Neuronal stem cell (in vitro differentiated cells): ENCODE measurements at regions not wholly inside any gene's neighbourhood (a gene's known extent, or its start where the extent isn't known, plus 50 kb on each side); places are given as distances from the start of the nearest gene placed in this dataset.

Experiments used
- DNase-seq: peaks from one replicate; pipeline ENCODE4 v3.0.0-alpha.2; 2013; ENCODE audit warnings: low spot score
- H2AFZ ChIP-seq: one replicate; pipeline ENCODE4 v1.6.1; 2013; ENCODE audit warnings: mild to moderate bottlenecking, low read length, inconsistent platforms
- H2AK5ac ChIP-seq: 2 replicates; pipeline ENCODE4 v1.6.1; 2013; ENCODE audit warnings: low read depth, mild to moderate bottlenecking, inconsistent platforms, low read length, moderate library complexity, mixed read lengths
- H2BK120ac ChIP-seq: 2 replicates; pipeline ENCODE4 v1.6.1; 2013; ENCODE audit warnings: low read depth, mild to moderate bottlenecking, inconsistent platforms, low read length, moderate library complexity, mixed read lengths
- H2BK12ac ChIP-seq: one replicate; pipeline ENCODE4 v1.6.1; 2013; ENCODE audit warnings: low read length, inconsistent platforms
- H2BK15ac ChIP-seq: 2 replicates; pipeline ENCODE4 v1.6.1; 2013; ENCODE audit warnings: mild to moderate bottlenecking, low read length, inconsistent platforms, mixed read lengths
- H2BK5ac ChIP-seq: one replicate; pipeline ENCODE4 v1.6.1; 2013; ENCODE audit warnings: inconsistent platforms, mild to moderate bottlenecking, low read length, moderate library complexity
- H3K14ac ChIP-seq: one replicate; pipeline ENCODE4 v1.6.1; 2013; ENCODE audit warnings: low read length, inconsistent platforms
- H3K18ac ChIP-seq: 2 replicates; pipeline ENCODE4 v1.6.1; 2013; ENCODE audit warnings: low read length, inconsistent platforms
- H3K23ac ChIP-seq: 2 replicates; pipeline ENCODE4 v1.6.1; 2013; ENCODE audit warnings: low read depth, mild to moderate bottlenecking, mixed read lengths, low read length, inconsistent platforms; ENCODE audit not compliant: poor library complexity
- H3K27ac ChIP-seq: replicated peaks from 3 replicates; pipeline ENCODE4 v1.5.1; 2013; ENCODE audit warnings: low read length, inconsistent platforms
- H3K27me3 ChIP-seq, 3 experiments: 2 replicates each; pipeline ENCODE4 v1.6.1; 2013; ENCODE audit warnings: low read length in 3 of 3, mild to moderate bottlenecking in 2 of 3, inconsistent platforms in 1 of 3, low read depth in 1 of 3, mixed read lengths in 1 of 3, moderate library complexity in 1 of 3; ENCODE audit not compliant: control insufficient read depth in 3 of 3, insufficient read depth in 3 of 3
- H3K36me3 ChIP-seq, 2 donors: replicated peaks in 1 of 2; 2 replicates each; pipeline ENCODE4 v1.6.1; 2013; ENCODE audit warnings: low read length in 2 of 2; ENCODE audit not compliant: control insufficient read depth in 2 of 2, insufficient read depth in 2 of 2
- H3K4ac ChIP-seq: 2 replicates; pipeline ENCODE4 v1.6.1; 2013; ENCODE audit warnings: inconsistent platforms, mild to moderate bottlenecking, low read length, moderate library complexity
- H3K4me1 ChIP-seq, 2 donors: 1 replicate in 1 of 2; 2 replicates in 1 of 2; pipeline ENCODE4 v1.6.1; 2013; ENCODE audit warnings: low read length in 2 of 2, low read depth in 1 of 2; ENCODE audit not compliant: control insufficient read depth in 2 of 2, insufficient read depth in 1 of 2
- H3K4me2 ChIP-seq: one replicate; pipeline ENCODE4 v1.6.1; 2013; ENCODE audit warnings: mild to moderate bottlenecking, low read length, inconsistent platforms; ENCODE audit not compliant: insufficient read depth, poor library complexity, severe bottlenecking
- H3K4me3 ChIP-seq, 2 donors: 2 replicates each; pipeline ENCODE4 v1.5.1; 2013; ENCODE audit warnings: low read length in 2 of 2, mild to moderate bottlenecking in 2 of 2, inconsistent platforms in 1 of 2, moderate library complexity in 1 of 2
- H3K79me1 ChIP-seq: one replicate; pipeline ENCODE4 v1.6.1; 2013; ENCODE audit warnings: low read depth, mild to moderate bottlenecking, inconsistent platforms, low read length, moderate library complexity
- H3K9ac ChIP-seq: one replicate; pipeline ENCODE4 v1.6.1; 2013; ENCODE audit warnings: mild to moderate bottlenecking, low read depth, low read length, inconsistent platforms; ENCODE audit not compliant: poor library complexity
- H3K9me3 ChIP-seq, 2 donors: replicated peaks in 1 of 2; 2 replicates each; pipeline versions ENCODE3 to v1.6.1; 2013; ENCODE audit warnings: low read length in 2 of 2, mild to moderate bottlenecking in 2 of 2, inconsistent platforms in 1 of 2, low read depth in 1 of 2, mixed read lengths in 1 of 2, moderate library complexity in 1 of 2; ENCODE audit not compliant: control insufficient read depth in 2 of 2, insufficient read depth in 1 of 2
- H4K8ac ChIP-seq: one replicate; pipeline ENCODE4 v1.6.1; 2013; ENCODE audit warnings: low read depth, mild to moderate bottlenecking, inconsistent platforms, low read length, moderate library complexity
- H4K91ac ChIP-seq: one replicate; pipeline ENCODE4 v1.6.1; 2013; ENCODE audit warnings: low read length, low read depth, mild to moderate bottlenecking, inconsistent platforms; ENCODE audit not compliant: poor library complexity
- WGBS, 2 donors: extraction: QIAGEN DNeasy Blood & Tissue Kit; methylation state at CpG; one replicate each; pipeline ENCODE4 v1.1.7; 2013; ENCODE audit warnings: missing lambda C conversion rate in 2 of 2, mixed read lengths in 1 of 2; ENCODE audit not compliant: insufficient read length in 2 of 2, insufficient replicate concordance in 1 of 2; ENCODE audit errors: extremely low coverage in 2 of 2; 5-methylcytosine and 5-hydroxymethylcytosine counted together

- Histone ChIP-seq H3K27ac (no peak overlapping the region), H2BK15ac (no peak overlapping the region), H3K4me3 (no peak overlapping the region), H3K4me1 (peaks cover 2% of the 10 kb centered on the region in 2 donors), H3K18ac (no peak overlapping the region), H3K79me1 (no peaks in the 10 kb centered on the region), H3K9ac (no peak overlapping the region), H2BK120ac (no peak overlapping the region), H4K91ac (no peak overlapping the region), H2AFZ (no peak overlapping the region), H3K9me3 (no peaks in the 10 kb centered on the region), H2BK5ac (no peak overlapping the region), H3K27me3 (no peaks in the 10 kb centered on the region), H3K23ac (no peak overlapping the region), H4K8ac (no peak overlapping the region), H2AK5ac (no peak overlapping the region), H3K36me3 (no peaks in the 10 kb centered on the region), H3K4ac (no peak overlapping the region), H3K14ac (no peak overlapping the region), H3K4me2 (no peak overlapping the region), H2BK12ac (no peak overlapping the region)
- no peak for DNase-seq
- WGBS, 2 donors, result no CpG with 5 or more reads among the region's 1 CpG
Measured at GRCh38 chr13:44170731-44171130, 202.9 kb upstream of the SERP2 start.

GRCh38 chr13:44171156-44171555, 202.5 kb upstream of the SERP2 start:
- H3K4me2 ChIP-seq, result no peak overlapping the region
- H2BK12ac ChIP-seq, result no peak overlapping the region
- H2AFZ ChIP-seq, result no peak overlapping the region
- no peak overlapping the region for H3K4me3 ChIP-seq
- no peaks in the 10 kb centered on the region for H3K36me3 ChIP-seq
- H4K91ac ChIP-seq, result no peak overlapping the region
- H3K79me1 ChIP-seq, result no peaks in the 10 kb centered on the region
- H3K14ac ChIP-seq, result no peak overlapping the region
- H2AK5ac ChIP-seq, result no peak overlapping the region
- H2BK15ac ChIP-seq, result no peak overlapping the region
- no peaks in the 10 kb centered on the region for H3K9me3 ChIP-seq
- no peak overlapping the region for H4K8ac ChIP-seq
- no peak overlapping the region for H3K27ac ChIP-seq
- DNase-seq, result no peak
- H3K23ac ChIP-seq, result no peak overlapping the region
- H3K27me3 ChIP-seq, result no peaks in the 10 kb centered on the region
- peaks cover 2% of the 10 kb centered on the region in 2 donors for H3K4me1 ChIP-seq
- WGBS, 2 donors, result no CpG with 5 or more reads among the region's 1 CpG
- no peak overlapping the region for H3K18ac ChIP-seq
- no peak overlapping the region for H2BK5ac ChIP-seq
- no peak overlapping the region for H2BK120ac ChIP-seq
- no peak overlapping the region for H3K4ac ChIP-seq
- H3K9ac ChIP-seq, result no peak overlapping the region

- Histone ChIP-seq H3K27ac (no peak overlapping the region), H3K36me3 (no peaks in the 10 kb centered on the region), H3K14ac (no peak overlapping the region), H3K4me3 (no peak overlapping the region), H3K4me1 (peaks cover 2% of the 10 kb centered on the region in 2 donors), H3K9me3 (no peaks in the 10 kb centered on the region), H4K91ac (no peak overlapping the region), H3K9ac (no peak overlapping the region), H2BK15ac (no peak overlapping the region), H4K8ac (no peak overlapping the region), H3K79me1 (no peaks in the 10 kb centered on the region), H2BK12ac (no peak overlapping the region), H2BK5ac (no peak overlapping the region), H3K27me3 (no peaks in the 10 kb centered on the region), H3K4me2 (no peak overlapping the region), H2BK120ac (no peak overlapping the region), H2AFZ (no peak overlapping the region), H3K23ac (no peak overlapping the region), H3K18ac (no peak overlapping the region), H3K4ac (no peak overlapping the region), H2AK5ac (no peak overlapping the region)
- no peak for DNase-seq
Measured at GRCh38 chr13:44171861-44172260, 201.8 kb upstream of the SERP2 start.

GRCh38 chr13:44172281-44172810, 201.3 kb upstream of the SERP2 start:
- Histone ChIP-seq H4K8ac (no peak overlapping the region), H3K23ac (no peak overlapping the region), H3K14ac (no peak overlapping the region), H2AK5ac (no peak overlapping the region), H2BK120ac (no peak overlapping the region), H3K27me3 (no peaks in the 10 kb centered on the region), H2BK5ac (no peak overlapping the region), H3K4ac (no peak overlapping the region), H3K18ac (no peak overlapping the region), H3K9ac (no peak overlapping the region), H2BK12ac (no peak overlapping the region), H3K36me3 (no peaks in the 10 kb centered on the region), H3K79me1 (no peaks in the 10 kb centered on the region), H4K91ac (no peak overlapping the region), H3K27ac (no peak overlapping the region), H3K4me3 (no peak overlapping the region), H3K9me3 (no peaks in the 10 kb centered on the region), H2AFZ (no peak overlapping the region), H3K4me2 (no peak overlapping the region), H2BK15ac (no peak overlapping the region), H3K4me1 (peaks cover 2% of the 10 kb centered on the region in 2 donors)
- WGBS, 2 donors, result no CpG with 5 or more reads among the region's 4 CpGs
- DNase-seq, result no peak
